GM10248 (cell line): ENCODE measurements at regions not wholly inside any gene's neighbourhood (a gene's known extent, or its start where the extent isn't known, plus 50 kb on each side); places are given as distances from the start of the nearest gene placed in this dataset.
"Not testable (repeated sequence)": the region's sequence is repeated elsewhere in the genome, so short reads cannot be mapped to it uniquely, and the experiment has no call there.

ENCODE experiments used
- CTCF ChIA-PET: fragments of 300-600 bp; sonication (Branson Sonifier 250); formaldehyde crosslinking; extraction: SDS; loops from one replicate; lab custom pipeline; 2021; ENCODE audit warnings: antibody characterized with exemption; lab: Yijun Ruan, JAX
- POLR2A ChIA-PET: fragments of 350-650 bp; sonication (Branson Sonifier 250); formaldehyde crosslinking; extraction: SDS; loops from one replicate; lab custom pipeline; 2020; ENCODE audit warnings: antibody characterized with exemption; lab: Yijun Ruan, JAX
- DNase-seq: peaks from one replicate; pipeline ENCODE4 v3.0.0; 2012; ENCODE audit errors: extremely low spot score
- TF ChIP-seq, protein P1 (sequence below): IDR thresholded peaks from 2 replicates; pipeline ENCODE4 v1.5.1; 2012; ENCODE audit warnings: mild to moderate bottlenecking, low read depth; ENCODE audit errors: extremely low read depth, missing control alignments, control extremely low read depth

GRCh38 chr11:13216711-13217075 lies 60.9 kb upstream of the BMAL1 start:
- no peak for DNase-seq
- POLR2A ChIA-PET, result interaction anchor here (0.6 kb wide), 1 partner anchor 670 kb away, joined by 3 read pairs; no protein-coding TSS in a partner anchor
- CTCF ChIA-PET, result interaction anchor here (1.5 to 1.9 kb wide), 2 partner anchors 8 to 9 kb away, joined by 4 read pairs; no protein-coding TSS in a partner anchor
- TF ChIP-seq, protein P1, sequence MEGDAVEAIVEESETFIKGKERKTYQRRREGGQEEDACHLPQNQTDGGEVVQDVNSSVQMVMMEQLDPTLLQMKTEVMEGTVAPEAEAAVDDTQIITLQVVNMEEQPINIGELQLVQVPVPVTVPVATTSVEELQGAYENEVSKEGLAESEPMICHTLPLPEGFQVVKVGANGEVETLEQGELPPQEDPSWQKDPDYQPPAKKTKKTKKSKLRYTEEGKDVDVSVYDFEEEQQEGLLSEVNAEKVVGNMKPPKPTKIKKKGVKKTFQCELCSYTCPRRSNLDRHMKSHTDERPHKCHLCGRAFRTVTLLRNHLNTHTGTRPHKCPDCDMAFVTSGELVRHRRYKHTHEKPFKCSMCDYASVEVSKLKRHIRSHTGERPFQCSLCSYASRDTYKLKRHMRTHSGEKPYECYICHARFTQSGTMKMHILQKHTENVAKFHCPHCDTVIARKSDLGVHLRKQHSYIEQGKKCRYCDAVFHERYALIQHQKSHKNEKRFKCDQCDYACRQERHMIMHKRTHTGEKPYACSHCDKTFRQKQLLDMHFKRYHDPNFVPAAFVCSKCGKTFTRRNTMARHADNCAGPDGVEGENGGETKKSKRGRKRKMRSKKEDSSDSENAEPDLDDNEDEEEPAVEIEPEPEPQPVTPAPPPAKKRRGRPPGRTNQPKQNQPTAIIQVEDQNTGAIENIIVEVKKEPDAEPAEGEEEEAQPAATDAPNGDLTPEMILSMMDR, result no peak

DNA sequence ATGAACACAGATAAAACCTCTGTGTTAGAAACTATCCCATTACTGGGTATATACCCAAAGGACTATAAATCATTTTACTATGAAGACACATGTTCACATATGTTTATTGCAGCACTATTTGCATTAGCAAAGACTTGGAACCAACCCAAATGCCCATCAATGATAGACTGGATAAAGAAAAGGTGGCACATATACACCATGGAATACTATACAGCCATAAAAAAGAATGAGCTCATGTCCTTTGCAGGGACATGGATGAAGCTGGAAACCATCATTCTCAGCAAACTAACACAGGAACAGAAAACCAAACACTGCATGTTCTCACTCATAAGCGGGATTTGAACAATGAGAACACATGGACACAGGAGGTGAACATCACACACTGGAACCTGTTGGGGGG lies 58.9 kb upstream of the BMAL1 start:
- POLR2A ChIA-PET, DNase-seq, CTCF ChIA-PET: not testable (repeated sequence)

GRCh38 chr11:13220148-13220547 lies 57.4 kb upstream of the BMAL1 start:
- no peak for DNase-seq
- POLR2A ChIA-PET, result no interaction called here

DNA sequence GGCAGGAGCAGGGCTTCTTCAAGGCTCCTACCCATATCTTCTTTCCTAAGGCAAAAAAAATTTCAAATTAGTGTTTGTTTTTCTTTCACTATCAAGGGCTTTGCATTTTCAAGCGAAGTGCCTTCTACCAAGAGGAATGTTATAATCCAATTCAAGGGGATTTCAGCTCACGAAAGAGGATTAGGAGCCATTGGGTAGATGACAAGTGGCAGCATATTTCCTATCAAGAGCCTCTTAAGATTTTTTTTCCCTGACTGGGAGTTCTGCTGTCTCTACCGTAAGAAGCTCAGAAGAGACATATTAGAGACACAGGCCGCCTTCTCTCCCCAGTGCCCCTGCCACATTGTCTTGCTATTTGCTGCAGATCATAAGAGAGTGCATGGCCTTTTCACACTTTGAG lies 55.9 kb upstream of the BMAL1 start:
- ChIA-PET POLR2A (no interaction called here), CTCF (interaction anchor here (1.3 to 1.4 kb wide), 4 partner anchors 10 to 27 kb away, joined by 3 read pairs; no protein-coding TSS in a partner anchor)
- TF ChIP-seq, protein P1, result no peak
- no peak for DNase-seq

More at GRCh38 chr11:13220148-13220547, 57.4 kb upstream of the BMAL1 start:
- CTCF ChIA-PET, result no interaction called here
- TF ChIP-seq, protein P1, result no peak

- CTCF ChIA-PET, result interaction anchor here (1.3 to 1.4 kb wide), 2 partner anchors 18 to 26 kb away, joined by 3 read pairs; no protein-coding TSS in a partner anchor
- POLR2A ChIA-PET, result no interaction called here
- DNase-seq, result no peak
- TF ChIP-seq, protein P1, result no peak
Measured at GRCh38 chr11:13222285-13222684, 55.3 kb upstream of the BMAL1 start.

- no peak for DNase-seq
- TF ChIP-seq, protein P1, result no peak
- CTCF ChIA-PET, result interaction anchor here (0.7 to 1.4 kb wide), 4 partner anchors 9 to 32 kb away, joined by 3 to 4 read pairs (median 3); no protein-coding TSS in a partner anchor
- POLR2A ChIA-PET, result no interaction called here
Measured at GRCh38 chr11:13223112-13223511, 54.5 kb upstream of the BMAL1 start.

- ChIA-PET CTCF (interaction anchor here (1.2 to 2.4 kb wide), 3 partner anchors 10 to 31 kb away, joined by 3 to 7 read pairs (median 3); no protein-coding TSS in a partner anchor), POLR2A (no interaction called here)
- no peak for DNase-seq
- TF ChIP-seq, protein P1, result no peak
Measured at GRCh38 chr11:13224324-13224723, 53.3 kb upstream of the BMAL1 start.
